ENCODE measurements at regions not wholly inside any gene's neighbourhood (a gene's known extent, or its start where the extent isn't known, plus 50 kb on each side); places are given as distances from the start of the nearest gene placed in this dataset.

GRCh38 chr4:57426779-57427395 is 316.7 kb upstream of the IGFBP7 start:
- Histone ChIP-seq H3K4me1 (ENCODE audit: low read depth) (no peaks in the 10 kb centered on the region), H3K27me3 (no peaks in the 10 kb centered on the region), H3K36me3 (no peaks in the 10 kb centered on the region), H3K4me3 (no peak overlapping the region), H3K9me3 (ENCODE audit: low read depth) (no peaks in the 10 kb centered on the region), H3K27ac (no peak overlapping the region)
- DNase-seq (ENCODE audit: low read depth in 1 of 2, low spot score in 1 of 2), result peak; percentile 78 to 80
- peak; percentile 86 for TF ChIP-seq CTCF (IDR thresholded peaks at IDR 0.05; ENCODE audit: low read depth, low read length)

DNA sequence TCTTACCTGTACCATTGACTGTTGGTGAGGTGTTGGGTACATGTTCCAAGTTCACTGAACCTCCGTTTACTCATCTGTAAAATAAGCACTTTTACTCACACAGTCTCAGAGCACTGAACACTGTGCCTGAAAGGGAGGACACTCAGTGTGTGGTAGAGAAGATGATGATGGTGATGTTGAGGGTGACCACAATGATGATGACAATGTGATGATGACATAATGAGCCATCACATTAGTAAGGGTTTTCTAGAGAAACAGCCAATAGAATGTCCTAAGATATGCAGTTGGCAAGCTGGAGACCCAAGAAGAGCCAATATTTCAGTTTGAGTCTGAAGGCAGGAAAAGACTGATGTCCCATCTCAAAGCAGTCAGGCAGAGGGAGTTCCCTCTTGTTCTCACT is 315.4 kb upstream of the IGFBP7 start:
- Histone ChIP-seq H3K27ac (no peak overlapping the region), H3K27me3 (no peaks in the 10 kb centered on the region), H3K9me3 (ENCODE audit: low read depth) (no peaks in the 10 kb centered on the region), H3K4me3 (no peak overlapping the region), H3K36me3 (no peaks in the 10 kb centered on the region), H3K4me1 (ENCODE audit: low read depth) (no peaks in the 10 kb centered on the region)
- no peak for DNase-seq (ENCODE audit: low read depth in 1 of 2, low spot score in 1 of 2)
- no peak for TF ChIP-seq CTCF (IDR thresholded peaks at IDR 0.05; ENCODE audit: low read depth, low read length)

- TF ChIP-seq CTCF (IDR thresholded peaks at IDR 0.05; ENCODE audit: low read depth, low read length), result no peak
- Histone ChIP-seq H3K4me3 (no peak overlapping the region), H3K9me3 (ENCODE audit: low read depth) (no peaks in the 10 kb centered on the region), H3K27ac (no peak overlapping the region), H3K36me3 (no peaks in the 10 kb centered on the region), H3K27me3 (no peaks in the 10 kb centered on the region), H3K4me1 (ENCODE audit: low read depth) (no peaks in the 10 kb centered on the region)
- DNase-seq (ENCODE audit: low read depth in 1 of 2, low spot score in 1 of 2), result peak in 1 of 2 donors; percentile 72
These were observed 314.2 kb upstream of the IGFBP7 start for GRCh38 chr4:57424232-57424897.

- Histone ChIP-seq H3K27ac (no peak overlapping the region), H3K36me3 (no peaks in the 10 kb centered on the region), H3K4me3 (no peak overlapping the region), H3K4me1 (ENCODE audit: low read depth) (no peaks in the 10 kb centered on the region), H3K9me3 (ENCODE audit: low read depth) (no peaks in the 10 kb centered on the region), H3K27me3 (no peaks in the 10 kb centered on the region)
- TF ChIP-seq CTCF (IDR thresholded peaks at IDR 0.05; ENCODE audit: low read depth, low read length), result no peak
- no peak for DNase-seq (ENCODE audit: low read depth in 1 of 2, low spot score in 1 of 2)
These were observed 307.9 kb upstream of the IGFBP7 start for GRCh38 chr4:57418133-57418532.

- H3K4me1 ChIP-seq (ENCODE audit: low read depth), result no peaks in the 10 kb centered on the region
- no peaks in the 10 kb centered on the region for H3K36me3 ChIP-seq
- TF ChIP-seq CTCF (IDR thresholded peaks at IDR 0.05; ENCODE audit: low read depth, low read length), result no peak
- H3K27me3 ChIP-seq, result no peaks in the 10 kb centered on the region
- no peaks in the 10 kb centered on the region for H3K9me3 ChIP-seq (ENCODE audit: low read depth)
- DNase-seq (ENCODE audit: low read depth in 1 of 2, low spot score in 1 of 2), result no peak
- no peak overlapping the region for H3K27ac ChIP-seq
- no peak overlapping the region for H3K4me3 ChIP-seq
These were observed 302.3 kb upstream of the IGFBP7 start for GRCh38 chr4:57412259-57413054.

Measured in cardiac muscle cell (in vitro differentiated cells and primary cell).